HG02938 (cell line): ENCODE measurements at regions not wholly inside any gene's neighbourhood (a gene's known extent, or its start where the extent isn't known, plus 50 kb on each side); places are given as distances from the start of the nearest gene placed in this dataset.
A peak's percentile ranks its signal among the peaks of the same experiment; 100 is the strongest.

Source experiments
- ATAC-seq: cut with Tn5 transposase; IDR thresholded peaks from one replicate; pipeline ENCODE4 v1.9.1; 2021; ENCODE audit warnings: mild to moderate bottlenecking, moderate library complexity; ENCODE audit not compliant: unreplicated experiment

DNA sequence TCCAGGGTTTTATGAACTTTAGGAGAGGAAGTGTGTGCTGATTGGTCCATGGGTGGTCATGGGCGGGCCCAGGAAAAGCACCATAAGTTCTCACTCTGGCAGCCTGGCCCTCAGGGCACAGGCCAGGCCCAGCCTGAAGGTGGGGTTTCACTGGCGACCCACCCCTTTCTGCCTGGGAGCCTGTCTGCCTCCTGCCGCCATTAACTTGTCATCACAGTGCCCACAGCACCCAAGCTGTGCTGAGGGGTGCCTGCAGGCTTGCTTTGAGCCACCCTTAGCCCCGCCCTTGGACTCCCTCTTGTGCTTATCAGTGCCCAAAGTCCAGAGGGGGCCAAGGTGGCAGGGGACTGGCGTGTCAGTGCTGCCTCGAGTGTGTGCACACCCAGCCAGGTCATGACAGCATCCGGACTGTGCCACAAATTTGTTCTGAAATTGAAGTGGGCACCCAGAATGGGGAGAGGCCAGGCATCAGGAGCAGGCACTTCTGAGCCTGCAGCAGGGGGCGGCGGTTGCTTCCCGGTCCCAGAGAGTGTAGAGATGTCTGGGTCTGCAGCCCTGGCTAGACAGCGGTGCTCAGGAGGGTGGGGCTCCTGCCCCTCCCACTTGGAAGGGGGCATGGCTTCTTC lies 455.6 kb downstream of the TMA16 start:
- ATAC-seq, result no peak

DNA sequence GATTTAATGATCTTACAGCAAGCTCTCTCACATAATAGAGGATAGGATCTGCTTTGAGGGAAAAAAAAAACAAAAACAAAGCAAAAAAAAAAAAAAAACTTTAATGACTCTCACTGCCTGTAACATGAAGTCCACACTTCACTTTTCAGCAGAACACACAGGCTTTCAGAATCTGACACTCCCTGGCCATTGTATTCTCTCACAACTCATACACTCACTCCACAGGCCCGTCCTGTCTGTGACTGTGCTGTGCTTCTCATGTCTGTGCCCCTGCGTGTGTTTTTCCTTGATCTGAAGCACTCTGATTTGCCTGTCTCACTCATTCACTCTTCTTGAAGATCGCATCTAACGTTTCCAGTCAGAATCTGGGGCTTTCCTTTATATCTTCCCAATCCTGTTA lies 460.8 kb downstream of the TMA16 start:
- no peak for ATAC-seq

DNA sequence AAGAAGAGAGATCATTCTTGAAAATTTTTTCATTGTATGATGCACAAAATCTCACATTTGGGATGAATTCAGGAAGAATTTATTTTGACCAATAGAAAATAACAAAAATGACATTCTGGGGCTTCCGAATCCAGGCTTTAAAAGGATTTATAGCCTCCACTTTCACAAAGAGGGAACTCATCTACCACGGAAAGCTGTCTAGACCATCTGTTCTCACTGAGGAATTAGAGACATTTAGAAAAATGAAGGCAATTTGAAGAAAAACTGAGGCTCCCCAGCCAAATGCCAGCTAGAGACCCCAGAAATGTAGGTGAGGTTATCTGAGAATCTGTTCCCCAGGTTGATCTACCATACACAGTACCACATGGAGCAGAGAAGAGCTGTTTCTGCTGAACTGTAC lies 464.3 kb downstream of the TMA16 start:
- no peak for ATAC-seq

- ATAC-seq, result no peak
Measured at GRCh38 chr4:163959932-163960331, 465.4 kb downstream of the TMA16 start.

DNA sequence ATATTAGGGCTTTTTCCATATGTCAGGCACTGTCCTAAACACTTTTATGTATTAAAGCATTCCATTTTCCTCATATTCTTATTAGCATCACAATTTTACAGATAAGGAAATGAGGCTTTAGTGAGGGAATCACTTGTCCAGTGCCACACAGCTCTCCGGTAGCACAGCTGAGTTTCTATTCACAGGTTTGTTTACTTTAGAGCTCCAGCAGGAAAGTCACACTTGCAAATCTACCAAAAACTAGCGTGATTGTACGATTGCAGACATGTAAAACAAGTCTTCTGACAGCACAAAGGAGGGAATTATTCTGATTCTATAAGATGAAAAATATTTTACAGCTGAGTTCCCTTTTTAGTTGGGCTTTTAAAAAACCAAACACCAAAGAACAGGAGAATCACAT lies 472.1 kb downstream of the TMA16 start:
- ATAC-seq, result no peak

GRCh38 chr4:163967263-163967662 lies 472.8 kb downstream of the TMA16 start:
- peak; percentile 73 for ATAC-seq

- ATAC-seq, result no peak
Measured at GRCh38 chr4:163967710-163968109, 473.2 kb downstream of the TMA16 start.

DNA sequence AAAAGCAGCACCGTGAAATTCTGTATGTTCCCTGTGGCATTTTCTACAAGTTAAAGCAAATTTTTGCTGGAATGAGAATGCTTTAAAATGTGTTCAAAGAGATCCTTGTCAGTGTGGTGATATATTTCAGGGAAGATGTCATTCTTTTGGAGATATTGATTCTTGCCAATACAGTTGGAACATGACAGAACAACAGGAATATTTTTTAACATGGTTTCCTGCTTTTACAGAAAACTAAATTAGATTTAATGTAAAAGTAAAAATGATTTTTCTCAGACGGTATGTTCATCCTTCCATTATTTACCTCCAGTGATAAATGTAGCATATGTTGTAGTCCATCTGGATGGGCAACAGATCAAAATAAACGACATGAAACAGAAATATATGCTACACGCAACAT lies 474.8 kb downstream of the TMA16 start:
- ATAC-seq, result no peak

DNA sequence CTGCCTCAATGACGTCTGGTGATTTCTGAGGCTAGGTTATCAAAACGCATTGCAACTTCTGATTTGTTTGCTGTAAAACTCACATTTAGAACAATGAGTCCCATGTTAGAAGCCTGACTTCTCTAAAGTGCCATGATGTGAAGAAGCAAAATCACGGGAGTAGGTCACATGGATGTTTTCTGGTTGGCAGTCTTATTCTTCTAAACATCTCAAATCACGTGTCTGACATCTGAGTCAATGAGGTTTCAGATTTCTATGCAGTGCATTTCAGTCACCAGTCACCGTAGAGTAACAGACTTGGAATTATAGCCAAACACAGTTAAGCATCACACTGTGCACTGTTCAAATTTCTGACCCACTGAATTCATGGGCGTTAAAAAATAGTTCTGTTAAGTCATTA lies 482.1 kb downstream of the TMA16 start:
- no peak for ATAC-seq

- no peak for ATAC-seq
Measured at GRCh38 chr4:163988391-163988790, 493.9 kb downstream of the TMA16 start.

GRCh38 chr4:163988865-163989264 lies 494.4 kb downstream of the TMA16 start:
- ATAC-seq, result no peak

- ATAC-seq, result no peak
Measured at GRCh38 chr4:163991298-163991865, 496.9 kb downstream of the TMA16 start.

GRCh38 chr4:164009435-164009834 lies 514.9 kb downstream of the TMA16 start:
- no peak for ATAC-seq

DNA sequence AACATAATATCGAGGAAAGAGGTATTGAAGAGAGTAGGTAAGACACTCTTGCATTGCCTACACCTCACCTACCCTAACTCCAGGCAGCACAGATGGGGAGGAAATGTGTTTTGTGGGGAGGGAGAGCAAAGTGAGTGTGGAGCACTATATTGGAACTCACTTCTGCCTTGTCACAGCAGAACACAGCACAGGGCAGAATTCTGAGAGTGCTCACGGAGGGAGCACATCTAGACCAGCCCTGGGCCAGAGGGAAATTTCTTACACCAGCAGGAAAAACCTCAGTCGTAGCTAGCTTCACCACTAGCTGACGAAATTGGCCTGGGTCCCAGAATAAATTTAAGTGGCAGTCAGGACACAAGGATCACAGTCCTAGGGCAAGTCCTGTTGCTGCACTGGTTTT lies 517.3 kb downstream of the TMA16 start:
- ATAC-seq, result no peak

DNA sequence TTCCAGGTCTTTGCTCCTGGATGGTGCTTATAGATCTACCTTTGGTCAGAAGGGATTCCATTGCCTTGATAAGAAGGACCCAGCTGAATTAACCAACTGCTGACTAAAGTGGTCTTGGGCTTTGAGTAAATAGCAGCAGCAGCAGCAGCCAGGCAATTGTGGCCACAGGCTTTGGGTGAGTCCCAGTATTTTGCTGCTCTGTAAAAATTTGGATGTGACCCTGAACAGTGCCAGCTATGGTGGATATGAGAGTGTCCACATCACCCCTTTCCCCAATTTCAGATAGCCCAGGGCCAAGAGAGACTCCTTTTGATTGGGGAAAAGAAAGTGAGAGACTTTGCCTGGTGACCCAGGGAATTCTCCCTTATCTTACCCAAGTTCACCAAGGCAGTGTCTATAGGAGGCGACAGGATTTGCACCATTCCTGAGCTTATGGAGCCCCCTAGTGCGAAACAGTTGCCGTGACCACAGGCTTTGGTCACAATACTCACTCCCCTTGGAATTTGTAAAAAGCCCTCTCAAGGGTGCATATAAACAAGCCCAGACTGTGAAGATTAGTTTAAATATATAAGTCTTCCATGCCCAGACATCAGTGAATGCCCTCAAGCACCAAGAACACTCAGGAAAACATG lies 518.0 kb downstream of the TMA16 start:
- no peak for ATAC-seq

DNA sequence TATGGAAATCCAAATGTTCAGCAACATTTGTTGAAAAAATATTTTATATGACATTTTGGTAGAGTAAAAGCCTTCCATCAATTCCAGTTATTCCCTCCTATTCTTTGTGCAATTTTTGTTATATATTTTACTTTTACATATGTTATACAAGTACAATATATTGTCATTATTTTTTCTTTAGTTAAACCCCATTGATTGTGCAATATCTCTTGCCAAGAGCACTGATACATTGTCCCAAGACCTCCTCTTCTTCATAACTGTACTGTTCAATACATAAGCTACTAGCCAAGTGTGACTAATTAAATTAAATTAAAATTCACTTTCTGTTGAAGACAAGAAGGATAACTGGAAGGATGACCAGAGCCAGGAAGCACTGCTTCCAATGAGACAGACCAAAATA lies 527.5 kb downstream of the TMA16 start:
- ATAC-seq, result no peak

DNA sequence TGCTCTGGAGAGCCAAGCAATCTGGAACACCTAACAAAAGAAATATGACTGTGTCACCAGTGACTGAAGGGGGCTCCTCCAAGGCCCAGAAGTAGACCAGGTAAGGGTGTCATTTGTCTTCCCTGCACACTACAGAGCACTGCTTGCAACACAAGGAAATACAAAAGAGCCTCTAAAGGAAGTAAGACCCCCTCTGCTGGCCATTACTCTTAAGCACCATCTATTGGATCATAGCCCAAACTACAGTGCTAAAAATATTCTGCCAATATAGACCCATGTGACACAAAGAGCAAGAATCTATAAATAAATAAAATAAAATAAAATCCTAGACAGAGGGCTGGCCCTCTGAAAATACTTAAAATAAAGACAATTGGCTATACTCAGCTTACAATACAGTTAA lies 528.7 kb downstream of the TMA16 start:
- ATAC-seq, result peak; percentile 60

DNA sequence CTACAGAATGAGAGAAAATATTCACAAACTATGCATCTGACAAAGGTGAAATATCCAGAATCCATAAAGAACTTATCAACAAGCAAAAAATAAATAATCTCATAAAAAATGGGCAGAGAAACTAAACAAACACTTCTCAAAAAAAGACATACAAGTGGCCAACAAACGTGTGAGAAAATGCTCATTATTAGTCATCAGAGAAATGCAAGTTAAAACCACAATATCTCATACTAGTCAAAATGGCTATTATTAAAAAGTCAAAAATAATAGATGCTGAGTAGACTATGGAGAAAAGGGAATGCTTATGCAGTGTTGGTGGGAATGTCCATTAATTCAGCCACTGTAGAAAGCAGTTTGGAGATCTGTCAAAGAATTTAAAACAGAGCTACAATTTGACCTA lies 533.3 kb downstream of the TMA16 start:
- ATAC-seq, result peak; percentile 57

DNA sequence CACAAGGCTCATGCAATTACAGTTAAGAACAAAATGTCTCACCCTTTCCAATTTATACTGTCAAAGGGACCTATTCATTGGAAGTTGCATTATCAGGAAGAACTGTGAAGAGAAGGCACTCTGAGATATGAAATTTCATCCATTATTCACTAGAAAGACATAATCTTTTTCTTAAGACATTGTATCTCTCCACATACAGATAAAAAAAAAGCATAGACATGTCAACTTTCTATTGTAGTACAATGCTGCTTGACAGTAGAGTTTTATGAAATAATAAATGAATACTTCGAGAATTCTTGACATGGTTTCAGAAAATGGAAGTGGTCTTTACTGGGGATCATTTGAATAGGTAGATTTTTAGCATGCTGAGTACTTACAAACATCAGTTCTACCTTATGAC lies 545.0 kb downstream of the TMA16 start:
- ATAC-seq, result no peak

- ATAC-seq, result no peak
Measured at GRCh38 chr4:164056426-164057142, 562.1 kb downstream of the TMA16 start.

GRCh38 chr4:164058776-164059445 lies 564.4 kb downstream of the TMA16 start:
- no peak for ATAC-seq
